ENCODE measurements at regions not wholly inside any gene's neighbourhood (a gene's known extent, or its start where the extent isn't known, plus 50 kb on each side); places are given as distances from the start of the nearest gene placed in this dataset.

DNA sequence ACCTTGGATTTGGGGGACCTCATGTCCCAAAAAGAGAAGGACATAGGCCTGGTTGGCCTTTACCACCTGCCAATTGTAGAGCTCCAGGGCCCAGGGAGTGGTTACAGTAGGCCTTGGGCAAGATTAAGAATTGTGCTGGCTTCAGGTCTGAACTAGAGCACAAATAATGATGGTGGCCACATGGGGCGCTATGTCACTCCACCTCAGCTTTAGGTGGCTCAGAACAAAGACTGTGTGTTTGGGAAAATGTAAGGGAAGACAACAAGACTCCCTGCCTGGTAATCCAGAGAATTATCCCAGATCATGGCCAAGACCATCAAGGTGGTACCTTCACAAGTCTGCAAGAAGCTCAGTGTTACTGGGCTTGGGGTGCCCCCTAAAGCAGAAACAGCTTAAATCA lies 224.9 kb upstream of the OPRM1 start:
- TF ChIP-seq, protein P1, sequence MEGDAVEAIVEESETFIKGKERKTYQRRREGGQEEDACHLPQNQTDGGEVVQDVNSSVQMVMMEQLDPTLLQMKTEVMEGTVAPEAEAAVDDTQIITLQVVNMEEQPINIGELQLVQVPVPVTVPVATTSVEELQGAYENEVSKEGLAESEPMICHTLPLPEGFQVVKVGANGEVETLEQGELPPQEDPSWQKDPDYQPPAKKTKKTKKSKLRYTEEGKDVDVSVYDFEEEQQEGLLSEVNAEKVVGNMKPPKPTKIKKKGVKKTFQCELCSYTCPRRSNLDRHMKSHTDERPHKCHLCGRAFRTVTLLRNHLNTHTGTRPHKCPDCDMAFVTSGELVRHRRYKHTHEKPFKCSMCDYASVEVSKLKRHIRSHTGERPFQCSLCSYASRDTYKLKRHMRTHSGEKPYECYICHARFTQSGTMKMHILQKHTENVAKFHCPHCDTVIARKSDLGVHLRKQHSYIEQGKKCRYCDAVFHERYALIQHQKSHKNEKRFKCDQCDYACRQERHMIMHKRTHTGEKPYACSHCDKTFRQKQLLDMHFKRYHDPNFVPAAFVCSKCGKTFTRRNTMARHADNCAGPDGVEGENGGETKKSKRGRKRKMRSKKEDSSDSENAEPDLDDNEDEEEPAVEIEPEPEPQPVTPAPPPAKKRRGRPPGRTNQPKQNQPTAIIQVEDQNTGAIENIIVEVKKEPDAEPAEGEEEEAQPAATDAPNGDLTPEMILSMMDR (conservative IDR thresholded peaks at IDR 0.05; ENCODE audit: low read length): peak; percentile 65
- TF ChIP-seq EZH2phosphoT487 (IDR thresholded peaks at IDR 0.05; ENCODE audit: borderline replicate concordance, low read depth, low read length): no peak
- BruUV-seq (replicated peaks): no TSS peak
- no peak overlapping the region for H2AFZ ChIP-seq (ENCODE audit: low read length)
- ChIA-PET CTCF (ENCODE audit: unreplicated experiment) (interaction anchor here (0.5 kb wide), 1 partner anchor 457 kb away, joined by 3 read pairs; no protein-coding TSS in a partner anchor), POLR2A (interaction anchor here (0.6 kb wide), 1 partner anchor 392 kb away, joined by 3 read pairs; no protein-coding TSS in a partner anchor)
- H3K9me3 ChIP-seq (ENCODE audit: low read length): no peaks in the 10 kb centered on the region
- intact Hi-C loops (cut with micrococcal nuclease; ENCODE audit: unreplicated experiment): no loop called here
- H3K27ac ChIP-seq (ENCODE audit: low read depth, low read length, poor library complexity, severe bottlenecking): no peak overlapping the region
- no peaks in the 10 kb centered on the region for H4K20me1 ChIP-seq (ENCODE audit: insufficient read depth, low read length)
- no peaks in the 10 kb centered on the region for H3K36me3 ChIP-seq (ENCODE audit: insufficient read depth, low read length)
- no peaks in the 10 kb centered on the region for H3K79me2 ChIP-seq (ENCODE audit: insufficient read depth, low read depth, low read length)
- no peaks in the 10 kb centered on the region for H3K9me2 ChIP-seq (ENCODE audit: insufficient read depth, low read length)
- H3K4me1 ChIP-seq (ENCODE audit: insufficient read depth, low read length, poor library complexity, severe bottlenecking): no peaks in the 10 kb centered on the region
- H3K4me2 ChIP-seq (ENCODE audit: low read length): no peak overlapping the region
- no peak overlapping the region for H3K4me3 ChIP-seq (ENCODE audit: low read depth, low read length, poor library complexity, severe bottlenecking)
- no peak for DNase-seq (ENCODE audit: low spot score)

DNA sequence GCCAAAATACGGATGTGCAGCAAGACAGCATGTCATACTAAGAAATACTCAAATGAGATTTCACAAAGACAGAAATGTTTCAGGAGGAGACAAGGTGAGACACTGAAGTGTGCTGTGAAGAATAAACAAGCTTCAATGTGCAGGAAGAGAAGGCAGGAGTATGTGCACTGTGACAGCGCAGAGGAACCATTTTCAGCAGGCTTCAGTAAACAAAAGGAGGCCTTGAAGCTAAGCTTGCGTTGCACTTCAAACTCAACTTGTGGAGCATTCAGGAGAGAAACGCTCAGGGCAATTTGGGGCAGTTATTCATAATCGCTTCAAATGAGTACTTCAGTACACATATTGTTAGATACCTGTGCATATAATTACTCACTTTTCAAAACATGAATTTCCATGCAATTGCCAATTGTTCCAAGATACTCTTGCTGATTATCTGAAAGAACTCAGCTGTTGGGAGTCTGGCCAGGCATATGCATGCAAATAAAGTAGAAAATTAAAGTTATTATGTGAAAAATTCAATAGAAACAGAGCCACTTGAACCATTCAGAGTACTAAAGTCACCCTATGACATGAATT lies 234.2 kb upstream of the OPRM1 start:
- no peak for TF ChIP-seq EZH2phosphoT487 (IDR thresholded peaks at IDR 0.05; ENCODE audit: borderline replicate concordance, low read depth, low read length)
- TF ChIP-seq, protein P1 (conservative IDR thresholded peaks at IDR 0.05; ENCODE audit: low read length): no peak
- ChIA-PET POLR2A (no interaction called here), CTCF (ENCODE audit: unreplicated experiment) (no interaction called here)
- DNase-seq (ENCODE audit: low spot score): no peak
- H3K4me1 ChIP-seq (ENCODE audit: insufficient read depth, low read length, poor library complexity, severe bottlenecking): no peaks in the 10 kb centered on the region
- H4K20me1 ChIP-seq (ENCODE audit: insufficient read depth, low read length): no peaks in the 10 kb centered on the region
- no peak overlapping the region for H2AFZ ChIP-seq (ENCODE audit: low read length)
- intact Hi-C loops (cut with micrococcal nuclease; ENCODE audit: unreplicated experiment): no loop called here
- H3K9me3 ChIP-seq (ENCODE audit: low read length): no peaks in the 10 kb centered on the region
- BruUV-seq (replicated peaks): no TSS peak
- no peak overlapping the region for H3K4me2 ChIP-seq (ENCODE audit: low read length)
- no peak overlapping the region for H3K27ac ChIP-seq (ENCODE audit: low read depth, low read length, poor library complexity, severe bottlenecking)
- H3K79me2 ChIP-seq (ENCODE audit: insufficient read depth, low read depth, low read length): no peaks in the 10 kb centered on the region
- H3K4me3 ChIP-seq (ENCODE audit: low read depth, low read length, poor library complexity, severe bottlenecking): no peak overlapping the region
- H3K9me2 ChIP-seq (ENCODE audit: insufficient read depth, low read length): no peaks in the 10 kb centered on the region
- H3K36me3 ChIP-seq (ENCODE audit: insufficient read depth, low read length): no peaks in the 10 kb centered on the region

DNA sequence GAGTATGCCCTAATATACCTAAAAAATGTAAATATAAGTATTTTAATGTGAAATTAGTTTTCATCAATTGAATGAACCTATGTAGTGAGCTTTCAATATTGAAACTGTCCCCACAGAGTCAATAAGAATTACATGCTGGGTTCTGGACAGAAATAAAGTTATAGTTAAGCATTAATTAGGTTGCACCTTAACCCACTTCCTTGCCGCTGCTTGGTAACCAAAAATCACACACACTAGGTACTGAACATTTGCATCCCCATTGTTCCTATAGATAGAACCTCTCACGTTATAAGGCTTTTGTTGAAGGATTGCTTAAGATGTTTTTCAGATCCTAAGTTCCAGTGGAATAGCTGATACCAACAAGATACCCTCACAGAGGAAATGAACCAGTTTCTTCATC lies 237.1 kb upstream of the OPRM1 start:
- Histone ChIP-seq H3K79me2 (ENCODE audit: insufficient read depth, low read depth, low read length) (no peaks in the 10 kb centered on the region), H4K20me1 (ENCODE audit: insufficient read depth, low read length) (no peaks in the 10 kb centered on the region), H3K4me1 (ENCODE audit: insufficient read depth, low read length, poor library complexity, severe bottlenecking) (no peaks in the 10 kb centered on the region), H2AFZ (ENCODE audit: low read length) (no peak overlapping the region), H3K9me3 (ENCODE audit: low read length) (no peaks in the 10 kb centered on the region), H3K4me2 (ENCODE audit: low read length) (no peak overlapping the region), H3K27ac (ENCODE audit: low read depth, low read length, poor library complexity, severe bottlenecking) (no peak overlapping the region), H3K9me2 (ENCODE audit: insufficient read depth, low read length) (no peaks in the 10 kb centered on the region), H3K36me3 (ENCODE audit: insufficient read depth, low read length) (no peaks in the 10 kb centered on the region), H3K4me3 (ENCODE audit: low read depth, low read length, poor library complexity, severe bottlenecking) (no peak overlapping the region)
- ChIA-PET CTCF (ENCODE audit: unreplicated experiment) (no interaction called here), POLR2A (no interaction called here)
- DNase-seq (ENCODE audit: low spot score): no peak
- BruUV-seq (replicated peaks): no TSS peak
- TF ChIP-seq, protein P1 (conservative IDR thresholded peaks at IDR 0.05; ENCODE audit: low read length): no peak
- no peak for TF ChIP-seq EZH2phosphoT487 (IDR thresholded peaks at IDR 0.05; ENCODE audit: borderline replicate concordance, low read depth, low read length)
- intact Hi-C loops (cut with micrococcal nuclease; ENCODE audit: unreplicated experiment): no loop called here
